Mucosa of descending colon (tissue), 3 donors: ENCODE measurements at regions not wholly inside any gene's neighbourhood (a gene's known extent, or its start where the extent isn't known, plus 50 kb on each side); places are given as distances from the start of the nearest gene placed in this dataset.

Source experiments
- ATAC-seq: fragments of 200-7000 bp; cut with Tn5 transposase; one replicate; pipeline ENCODE4 v1.9.1; 2020; ENCODE audit warnings: mild to moderate bottlenecking, moderate library complexity
- DNase-seq, 3 donors: peaks; one replicate each; pipeline ENCODE4 v3.0.0-alpha.2; 2020
- H3K36me3 ChIP-seq: fragments of 200-600 bp; one replicate; pipeline ENCODE4 v1.8.0; 2021; ENCODE audit warnings: low read depth, mild to moderate bottlenecking
- H3K4me1 ChIP-seq: fragments of 200-600 bp; one replicate; pipeline ENCODE4 v1.8.0; 2021; ENCODE audit warnings: low read depth, mild to moderate bottlenecking
- H3K4me3 ChIP-seq: fragments of 200-600 bp; one replicate; pipeline ENCODE4 v1.8.0; 2021; ENCODE audit warnings: mild to moderate bottlenecking
- H3K9me3 ChIP-seq: fragments of 200-600 bp; one replicate; pipeline ENCODE4 v1.8.0; 2021; ENCODE audit warnings: mild to moderate bottlenecking
- intact Hi-C, 2 donors: fragments of 100-400 bp; cut with DNase I in 1 of 2; cut with micrococcal nuclease in 1 of 2; formaldehyde crosslinking; loops; one replicate each; pipeline versions ENCODE4 v1.11.0 to v1.11.1; 2022; cut with DNase I, micrococcal nuclease
- TF ChIP-seq, protein P1 (sequence below): fragments of 200-600 bp; IDR thresholded peaks from one replicate; pipeline ENCODE4 v1.8.0; 2022; ENCODE audit warnings: antibody characterized with exemption, mild to moderate bottlenecking
- donor health status: DM: no; HTN: no; CAD: no; lungs with moderate emphysema.
- donor health status: DM: no; HTN: no; CAD: no.
- donor health status: DM: no; HTN: yes; CAD: no.

DNA sequence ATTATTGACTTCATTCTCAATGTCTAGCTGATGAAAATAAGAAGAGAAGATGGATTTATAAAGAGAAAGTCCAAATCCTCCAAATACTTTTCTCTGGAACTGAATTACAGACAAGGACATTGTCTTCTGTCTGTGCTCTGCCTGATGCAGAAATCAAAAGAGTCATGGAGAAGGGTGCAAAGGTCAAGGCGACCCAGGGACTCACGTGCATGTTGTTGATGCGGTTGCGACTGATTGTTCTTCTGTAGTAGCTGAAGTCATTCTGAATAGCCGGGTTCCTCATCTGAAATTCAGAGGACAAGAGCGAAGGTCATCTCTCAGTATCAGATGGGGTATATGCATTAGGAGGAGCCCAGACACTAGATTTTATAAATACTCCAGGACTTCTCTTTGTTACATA is 104.4 kb downstream of the CYRIA start:
- Histone ChIP-seq H3K36me3 (no peaks in the 10 kb centered on the region), H3K9me3 (no peaks in the 10 kb centered on the region), H3K4me1 (no peaks in the 10 kb centered on the region), H3K4me3 (no peak overlapping the region)
- intact Hi-C loops = no loop called here
- ATAC-seq = no peak
- TF ChIP-seq, protein P1, sequence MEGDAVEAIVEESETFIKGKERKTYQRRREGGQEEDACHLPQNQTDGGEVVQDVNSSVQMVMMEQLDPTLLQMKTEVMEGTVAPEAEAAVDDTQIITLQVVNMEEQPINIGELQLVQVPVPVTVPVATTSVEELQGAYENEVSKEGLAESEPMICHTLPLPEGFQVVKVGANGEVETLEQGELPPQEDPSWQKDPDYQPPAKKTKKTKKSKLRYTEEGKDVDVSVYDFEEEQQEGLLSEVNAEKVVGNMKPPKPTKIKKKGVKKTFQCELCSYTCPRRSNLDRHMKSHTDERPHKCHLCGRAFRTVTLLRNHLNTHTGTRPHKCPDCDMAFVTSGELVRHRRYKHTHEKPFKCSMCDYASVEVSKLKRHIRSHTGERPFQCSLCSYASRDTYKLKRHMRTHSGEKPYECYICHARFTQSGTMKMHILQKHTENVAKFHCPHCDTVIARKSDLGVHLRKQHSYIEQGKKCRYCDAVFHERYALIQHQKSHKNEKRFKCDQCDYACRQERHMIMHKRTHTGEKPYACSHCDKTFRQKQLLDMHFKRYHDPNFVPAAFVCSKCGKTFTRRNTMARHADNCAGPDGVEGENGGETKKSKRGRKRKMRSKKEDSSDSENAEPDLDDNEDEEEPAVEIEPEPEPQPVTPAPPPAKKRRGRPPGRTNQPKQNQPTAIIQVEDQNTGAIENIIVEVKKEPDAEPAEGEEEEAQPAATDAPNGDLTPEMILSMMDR = no peak
- DNase-seq = no peak

DNA sequence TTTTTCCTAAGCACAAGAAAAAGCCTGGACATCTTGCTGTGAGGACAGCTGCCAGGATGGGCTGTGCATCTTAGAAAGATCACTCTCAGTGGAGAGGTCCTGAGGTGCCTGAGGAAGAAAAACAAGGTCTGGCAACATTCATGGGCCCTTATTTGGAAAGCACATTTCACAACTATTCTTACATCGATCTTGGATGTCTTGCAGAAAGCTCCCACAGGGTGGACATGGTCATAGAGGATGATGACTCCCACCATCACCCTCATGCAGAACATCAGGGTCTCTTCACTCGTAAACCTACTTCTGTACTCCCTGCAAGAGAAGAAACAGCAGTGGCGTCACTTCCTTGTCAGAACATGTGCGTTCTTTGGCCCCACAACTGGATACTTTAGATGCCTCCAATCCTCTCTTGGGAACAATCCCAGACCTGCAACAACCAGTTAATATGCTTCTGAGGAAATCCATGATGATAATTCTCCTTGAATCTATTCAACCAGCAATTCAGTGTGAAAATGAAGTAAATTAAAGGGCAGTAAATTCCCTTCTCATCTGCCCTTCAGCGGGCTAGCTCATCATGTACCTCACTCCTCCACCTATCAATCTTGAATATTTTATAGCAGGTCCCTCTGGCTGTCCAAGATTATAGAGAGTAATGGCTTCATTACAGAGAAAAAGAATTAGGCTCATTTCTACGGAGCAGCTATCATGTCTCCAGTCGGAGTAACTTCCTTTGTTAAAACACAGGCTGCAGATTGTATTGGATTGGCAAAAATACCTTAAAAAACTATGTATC is 106.2 kb downstream of the CYRIA start:
- TF ChIP-seq, protein P1 = no peak
- Histone ChIP-seq H3K4me1 (no peaks in the 10 kb centered on the region), H3K4me3 (no peak overlapping the region), H3K9me3 (no peaks in the 10 kb centered on the region), H3K36me3 (no peaks in the 10 kb centered on the region)
- intact Hi-C loops = no loop called here
- no peak for DNase-seq
- no peak for ATAC-seq

DNA sequence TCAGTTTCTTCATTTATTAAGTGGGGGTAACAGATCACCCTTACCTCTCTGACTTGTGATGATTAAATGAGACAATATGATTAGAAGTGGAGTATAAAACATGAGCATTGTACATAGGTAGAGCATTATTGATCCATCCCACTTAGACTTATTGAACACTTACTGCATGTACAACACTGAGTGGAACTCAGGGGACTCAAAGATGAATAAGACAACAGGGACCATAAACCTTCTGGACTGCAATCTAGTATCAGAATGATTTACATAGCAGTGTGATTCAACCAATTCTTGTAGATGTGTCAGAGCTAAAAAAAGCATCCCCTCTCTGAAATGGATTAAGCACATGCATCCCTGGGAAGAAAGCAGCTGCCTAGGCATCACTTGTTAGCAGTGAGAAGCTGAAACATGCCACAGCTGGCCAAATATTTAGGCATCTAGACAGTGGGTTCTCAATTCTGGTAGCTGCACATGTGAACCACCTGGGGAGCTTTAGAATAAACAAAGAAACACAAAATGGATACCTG is 111.5 kb downstream of the CYRIA start:
- H3K36me3 ChIP-seq = no peaks in the 10 kb centered on the region
- H3K4me1 ChIP-seq = no peaks in the 10 kb centered on the region
- ATAC-seq (no peak), DNase-seq (no peak)
- no peaks in the 10 kb centered on the region for H3K9me3 ChIP-seq
- intact Hi-C loops = no loop called here
- TF ChIP-seq, protein P1 = no peak
- H3K4me3 ChIP-seq = no peak overlapping the region

DNA sequence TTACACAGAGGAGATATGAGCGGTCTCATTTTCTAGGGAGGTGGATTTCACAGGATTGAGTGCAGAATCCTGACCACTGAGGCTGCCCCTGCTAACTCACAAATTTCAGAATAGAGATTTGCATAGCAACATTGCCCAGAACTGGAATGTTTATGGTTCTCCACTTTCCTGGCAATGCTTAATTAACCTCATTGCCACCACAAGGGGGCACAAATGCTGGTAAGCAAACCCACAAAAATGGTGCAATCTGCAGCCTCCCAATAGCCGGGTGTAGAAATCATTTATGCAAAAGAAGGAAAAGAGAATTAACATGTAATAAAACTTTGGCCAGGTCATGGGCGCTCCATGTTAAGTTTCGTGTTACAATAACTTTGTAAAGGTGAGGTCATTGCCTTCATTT is 112.4 kb downstream of the CYRIA start:
- ATAC-seq = peak; percentile 39
- no peak overlapping the region for H3K4me3 ChIP-seq
- DNase-seq = peak in 1 of 3 donors; percentile 61
- intact Hi-C loops = no loop called here
- no peaks in the 10 kb centered on the region for H3K36me3 ChIP-seq
- TF ChIP-seq, protein P1 = peak; percentile 23
- H3K9me3 ChIP-seq = no peaks in the 10 kb centered on the region
- H3K4me1 ChIP-seq = no peaks in the 10 kb centered on the region

DNA sequence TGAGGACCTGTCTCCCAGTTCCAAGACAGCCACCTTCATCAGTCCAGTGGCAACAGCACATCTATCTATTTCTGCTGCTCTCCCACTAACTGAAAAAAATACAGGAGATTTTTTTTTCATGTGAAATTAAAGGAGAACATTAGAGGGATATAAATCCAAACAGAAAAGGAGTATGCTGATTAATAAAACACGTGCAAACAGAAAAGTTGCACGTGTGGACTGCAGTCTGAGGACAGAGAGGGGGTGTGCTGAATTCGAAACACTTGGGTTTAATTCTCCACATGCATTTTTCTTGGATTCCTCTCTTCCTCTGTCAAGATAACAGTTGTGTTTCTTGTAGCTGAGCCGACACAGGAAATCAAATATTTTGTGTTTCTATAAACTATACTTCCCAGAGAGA is 113.4 kb downstream of the CYRIA start:
- DNase-seq (no peak), ATAC-seq (no peak)
- no peak overlapping the region for H3K4me3 ChIP-seq
- no peaks in the 10 kb centered on the region for H3K36me3 ChIP-seq
- intact Hi-C loops = no loop called here
- TF ChIP-seq, protein P1 = no peak
- H3K9me3 ChIP-seq = no peaks in the 10 kb centered on the region
- H3K4me1 ChIP-seq = no peaks in the 10 kb centered on the region
